Tibial nerve (tissue), 4 donors: ENCODE measurements at regions not wholly inside any gene's neighbourhood (a gene's known extent, or its start where the extent isn't known, plus 50 kb on each side); places are given as distances from the start of the nearest gene placed in this dataset.

Experiments used
- CTCF ChIP-seq, 5 experiments: fragments of 200-600 bp in 3 of 5; fragments of 450-650 bp in 2 of 5; sonication (generic) in 3 of 5; IDR thresholded peaks; one replicate each; pipeline ENCODE4 v1.5.1; 2016 to 2019; ENCODE audit warnings: antibody characterized with exemption in 5 of 5, mild to moderate bottlenecking in 3 of 5, moderate library complexity in 2 of 5
- EP300 ChIP-seq, 2 donors: sonication (generic); formaldehyde crosslinking; IDR thresholded peaks; one replicate each; pipeline ENCODE4 v1.6.1; 2017; ENCODE audit warnings: antibody characterized with exemption in 2 of 2, mild to moderate bottlenecking in 1 of 2
- POLR2A ChIP-seq, 2 donors: fragments of 450-650 bp; IDR thresholded peaks; one replicate each; pipeline ENCODE4 v1.6.1; 2017; ENCODE audit warnings: antibody characterized with exemption in 2 of 2, mild to moderate bottlenecking in 2 of 2, moderate library complexity in 2 of 2

- TF ChIP-seq CTCF (IDR thresholded peaks at IDR 0.05) (no peak), POLR2A (IDR thresholded peaks at IDR 0.05) (no peak), EP300 (IDR thresholded peaks at IDR 0.05) (peak in 1 of 2 donors; percentile 19)
Observed at GRCh38 chr20:51190783-51191180, 167.9 kb upstream of the KCNG1 start.
